ENCODE measurements at regions not wholly inside any gene's neighbourhood (a gene's known extent, or its start where the extent isn't known, plus 50 kb on each side); places are given as distances from the start of the nearest gene placed in this dataset.

- WGBS, 2 donors = 63 to 64% methylated on average over 3 of the region's 3 CpGs
- Histone ChIP-seq H3K4me1 (no peaks in the 10 kb centered on the region), H3K36me3 (replicated peaks in 1 of 2; ENCODE audit: insufficient read depth in 1 of 2, low read depth in 2 of 2) (no peaks in the 10 kb centered on the region), H3K9me3 (no peaks in the 10 kb centered on the region), H3K27me3 (no peaks in the 10 kb centered on the region), H3K4me3 (no peak overlapping the region), H3K27ac (no peak overlapping the region)
- no peak for TF ChIP-seq POLR2A (IDR thresholded peaks at IDR 0.05)
- peak in 6 of 7 experiments; percentile 21 to 45 (median 29) for TF ChIP-seq CTCF (IDR thresholded peaks at IDR 0.05)
- intact Hi-C loops (cut with DNase I) = no loop called here
- no peak for ATAC-seq
- DNase-seq = no peak
Measured at GRCh38 chr5:60161340-60161934, 267.9 kb upstream of the PDE4D start.

GRCh38 chr5:60149081-60149480 is 255.6 kb upstream of the PDE4D start:
- H3K4me3 ChIP-seq = no peak overlapping the region
- no peak for TF ChIP-seq POLR2A (IDR thresholded peaks at IDR 0.05)
- TF ChIP-seq CTCF (IDR thresholded peaks at IDR 0.05) = no peak
- no peaks in the 10 kb centered on the region for H3K36me3 ChIP-seq (replicated peaks in 1 of 2; ENCODE audit: insufficient read depth in 1 of 2, low read depth in 2 of 2)
- DNase-seq (no peak), ATAC-seq (no peak)
- H3K27me3 ChIP-seq = no peaks in the 10 kb centered on the region
- no peaks in the 10 kb centered on the region for H3K4me1 ChIP-seq
- intact Hi-C loops (cut with DNase I) = no loop called here
- 47 to 50% methylated on average over 3 of the region's 3 CpGs for WGBS, 2 donors
- H3K27ac ChIP-seq = no peak overlapping the region
- H3K9me3 ChIP-seq = no peaks in the 10 kb centered on the region

GRCh38 chr5:60148366-60148765 is 254.8 kb upstream of the PDE4D start:
- DNase-seq = no peak
- Histone ChIP-seq H3K27ac (no peak overlapping the region), H3K36me3 (replicated peaks in 1 of 2; ENCODE audit: insufficient read depth in 1 of 2, low read depth in 2 of 2) (no peaks in the 10 kb centered on the region), H3K9me3 (no peaks in the 10 kb centered on the region), H3K4me3 (no peak overlapping the region), H3K4me1 (no peaks in the 10 kb centered on the region), H3K27me3 (no peaks in the 10 kb centered on the region)
- 55 to 78% methylated on average over 1 of the region's 1 CpG for WGBS, 2 donors
- intact Hi-C loops (cut with DNase I) = no loop called here
- ATAC-seq = no peak
- TF ChIP-seq CTCF (IDR thresholded peaks at IDR 0.05) = no peak
- no peak for TF ChIP-seq POLR2A (IDR thresholded peaks at IDR 0.05)

GRCh38 chr5:60147791-60148190 is 254.3 kb upstream of the PDE4D start:
- no peak for DNase-seq
- Histone ChIP-seq H3K9me3 (no peaks in the 10 kb centered on the region), H3K27ac (no peak overlapping the region), H3K4me1 (no peaks in the 10 kb centered on the region), H3K36me3 (replicated peaks in 1 of 2; ENCODE audit: insufficient read depth in 1 of 2, low read depth in 2 of 2) (no peaks in the 10 kb centered on the region), H3K27me3 (no peaks in the 10 kb centered on the region), H3K4me3 (no peak overlapping the region)
- intact Hi-C loops (cut with DNase I) = no loop called here
- TF ChIP-seq CTCF (IDR thresholded peaks at IDR 0.05) = no peak
- TF ChIP-seq POLR2A (IDR thresholded peaks at IDR 0.05) = no peak
- no peak for ATAC-seq

GRCh38 chr5:60143942-60144549 is 250.5 kb upstream of the PDE4D start:
- ATAC-seq (no peak), DNase-seq (no peak)
- intact Hi-C loops (cut with DNase I) = no loop called here
- no peaks in the 10 kb centered on the region for H3K9me3 ChIP-seq
- TF ChIP-seq POLR2A (IDR thresholded peaks at IDR 0.05) (no peak), CTCF (IDR thresholded peaks at IDR 0.05) (no peak)
- 52 to 57% methylated on average over 5 of the region's 5 CpGs for WGBS, 2 donors
- no peaks in the 10 kb centered on the region for H3K36me3 ChIP-seq (replicated peaks in 1 of 2; ENCODE audit: insufficient read depth in 1 of 2, low read depth in 2 of 2)
- no peak overlapping the region for H3K27ac ChIP-seq
- no peaks in the 10 kb centered on the region for H3K27me3 ChIP-seq
- no peak overlapping the region for H3K4me3 ChIP-seq
- no peaks in the 10 kb centered on the region for H3K4me1 ChIP-seq
